ENCODE measurements at regions not wholly inside any gene's neighbourhood (a gene's known extent, or its start where the extent isn't known, plus 50 kb on each side); places are given as distances from the start of the nearest gene placed in this dataset.
A peak's percentile ranks its signal among the peaks of the same experiment; 100 is the strongest.

DNA sequence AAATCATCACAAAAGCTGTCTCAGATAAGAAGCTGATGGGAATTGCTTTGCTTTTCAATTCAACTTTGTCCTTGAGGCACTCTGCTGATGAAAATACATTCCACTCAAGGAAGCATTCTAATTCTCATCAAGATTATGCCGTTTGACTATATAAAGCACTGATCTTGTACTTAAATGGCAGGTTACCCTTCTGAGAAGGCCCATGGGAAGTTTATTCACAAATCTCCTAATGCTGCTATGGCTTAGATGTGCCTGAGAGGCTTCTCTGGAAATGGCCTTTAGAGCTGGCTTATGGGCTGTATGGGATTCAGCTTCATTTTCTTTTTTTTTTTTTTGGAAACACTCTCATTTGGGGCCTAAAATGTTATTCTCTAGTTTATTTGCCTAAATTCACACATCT is 69.7 kb upstream of the ARNT2 start:
- H3K4me3 ChIP-seq (ENCODE audit: low read depth, low read length) = no peak overlapping the region

DNA sequence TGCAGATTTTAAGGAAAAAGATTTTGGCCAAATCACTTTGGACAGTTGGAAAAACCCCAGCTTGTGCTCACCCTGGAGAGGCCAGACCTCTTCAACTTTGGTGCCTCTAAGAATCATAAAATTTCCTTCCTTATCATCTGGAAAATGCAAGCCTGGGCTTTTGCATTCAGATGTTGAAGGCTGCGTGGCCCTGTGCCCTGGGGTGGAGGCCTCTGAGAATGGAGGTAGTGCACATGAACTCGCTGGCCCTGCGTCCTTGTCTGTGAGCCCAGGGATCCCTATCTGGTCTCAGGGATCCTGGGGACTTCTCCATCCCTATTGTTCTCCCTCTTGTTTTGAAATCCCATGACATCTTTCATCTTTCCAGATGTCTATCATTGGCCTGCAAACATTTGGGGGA is 64.6 kb upstream of the ARNT2 start:
- H3K4me3 ChIP-seq (ENCODE audit: low read depth, low read length) = no peak overlapping the region
- TF ChIP-seq, protein P1, sequence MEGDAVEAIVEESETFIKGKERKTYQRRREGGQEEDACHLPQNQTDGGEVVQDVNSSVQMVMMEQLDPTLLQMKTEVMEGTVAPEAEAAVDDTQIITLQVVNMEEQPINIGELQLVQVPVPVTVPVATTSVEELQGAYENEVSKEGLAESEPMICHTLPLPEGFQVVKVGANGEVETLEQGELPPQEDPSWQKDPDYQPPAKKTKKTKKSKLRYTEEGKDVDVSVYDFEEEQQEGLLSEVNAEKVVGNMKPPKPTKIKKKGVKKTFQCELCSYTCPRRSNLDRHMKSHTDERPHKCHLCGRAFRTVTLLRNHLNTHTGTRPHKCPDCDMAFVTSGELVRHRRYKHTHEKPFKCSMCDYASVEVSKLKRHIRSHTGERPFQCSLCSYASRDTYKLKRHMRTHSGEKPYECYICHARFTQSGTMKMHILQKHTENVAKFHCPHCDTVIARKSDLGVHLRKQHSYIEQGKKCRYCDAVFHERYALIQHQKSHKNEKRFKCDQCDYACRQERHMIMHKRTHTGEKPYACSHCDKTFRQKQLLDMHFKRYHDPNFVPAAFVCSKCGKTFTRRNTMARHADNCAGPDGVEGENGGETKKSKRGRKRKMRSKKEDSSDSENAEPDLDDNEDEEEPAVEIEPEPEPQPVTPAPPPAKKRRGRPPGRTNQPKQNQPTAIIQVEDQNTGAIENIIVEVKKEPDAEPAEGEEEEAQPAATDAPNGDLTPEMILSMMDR (conservative IDR thresholded peaks at IDR 0.05; ENCODE audit: low read depth, low read length) = no peak

More for the DNA sequence above, 69.7 kb upstream of the ARNT2 start:
- no peak for DNase-seq (ENCODE audit: low read depth)
- TF ChIP-seq, protein P1 (conservative IDR thresholded peaks at IDR 0.05; ENCODE audit: low read depth, low read length) = no peak

DNA sequence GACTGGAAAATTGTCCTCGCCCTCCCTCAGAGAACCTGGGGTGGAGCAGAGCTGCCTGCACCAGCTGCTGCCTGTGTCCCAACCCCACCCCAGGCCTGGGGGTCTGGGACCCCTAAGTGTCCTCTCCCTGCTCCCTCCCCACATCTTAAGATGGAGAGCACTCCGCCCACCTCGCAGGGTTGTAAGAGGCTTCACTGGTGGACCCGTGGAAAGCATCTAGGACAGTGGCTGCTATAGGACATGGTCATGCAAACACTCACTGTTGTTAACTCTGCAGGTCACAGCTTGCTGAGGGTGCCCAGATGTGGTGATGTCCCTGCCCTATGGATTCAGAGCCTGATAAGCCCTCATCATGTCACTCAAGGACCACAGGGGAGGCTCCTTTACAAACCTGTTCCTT is 62.0 kb upstream of the ARNT2 start:
- H3K4me3 ChIP-seq (ENCODE audit: low read depth, low read length) = no peak overlapping the region
- TF ChIP-seq, protein P1 (conservative IDR thresholded peaks at IDR 0.05; ENCODE audit: low read depth, low read length) = no peak
- no peak for DNase-seq (ENCODE audit: low read depth)

More for the DNA sequence above, 64.6 kb upstream of the ARNT2 start:
- no peak for DNase-seq (ENCODE audit: low read depth)

GRCh38 chr15:80343554-80343992 is 60.6 kb upstream of the ARNT2 start:
- DNase-seq (ENCODE audit: low read depth) = peak; percentile 81
- TF ChIP-seq, protein P1 (conservative IDR thresholded peaks at IDR 0.05; ENCODE audit: low read depth, low read length) = no peak

GRCh38 chr15:80350941-80351610 is 53.1 kb upstream of the ARNT2 start:
- no peak overlapping the region for H3K4me3 ChIP-seq (ENCODE audit: low read depth, low read length)
- TF ChIP-seq, protein P1 (conservative IDR thresholded peaks at IDR 0.05; ENCODE audit: low read depth, low read length) = no peak
- no peak for DNase-seq (ENCODE audit: low read depth)

More at GRCh38 chr15:80343554-80343992, 60.6 kb upstream of the ARNT2 start:
- H3K4me3 ChIP-seq (ENCODE audit: low read depth, low read length) = no peak overlapping the region

Measured in choroid plexus epithelial cell (primary cell).